Thymus (tissue), 11 donors: ENCODE measurements at regions not wholly inside any gene's neighbourhood (a gene's known extent, or its start where the extent isn't known, plus 50 kb on each side); places are given as distances from the start of the nearest gene placed in this dataset.
"Not testable (repeated sequence)": the region's sequence is repeated elsewhere in the genome, so short reads cannot be mapped to it uniquely, and the experiment has no call there.

Experiments
- DNase-seq, 9 donors: peaks; one replicate each; pipeline ENCODE4 v3.0.0-alpha.2; 2013; ENCODE audit warnings: low spot score in 9 of 9, low read depth in 6 of 9, missing footprints in 1 of 9
- H3K27ac ChIP-seq, 2 donors: one replicate each; pipeline ENCODE4 v1.5.1; 2013; ENCODE audit warnings: control low read depth in 1 of 2, low read depth in 1 of 2, low read length in 1 of 2, mild to moderate bottlenecking in 1 of 2, moderate library complexity in 1 of 2
- H3K27me3 ChIP-seq, 2 donors: one replicate each; pipeline ENCODE4 v1.5.1; 2013; ENCODE audit warnings: low read length in 1 of 2; ENCODE audit not compliant: control insufficient read depth in 2 of 2, insufficient read depth in 1 of 2
- H3K36me3 ChIP-seq, 2 donors: one replicate each; pipeline ENCODE4 v1.5.1; 2013; ENCODE audit warnings: low read length in 1 of 2, mild to moderate bottlenecking in 1 of 2, moderate library complexity in 1 of 2; ENCODE audit not compliant: control insufficient read depth in 2 of 2, insufficient read depth in 2 of 2
- H3K4me1 ChIP-seq, 2 donors: one replicate each; pipeline ENCODE4 v1.5.1; 2013; ENCODE audit warnings: low read length in 2 of 2; ENCODE audit not compliant: control insufficient read depth in 2 of 2, insufficient read depth in 2 of 2
- H3K4me3 ChIP-seq, 2 donors: one replicate each; pipeline ENCODE4 v1.5.1; 2013; ENCODE audit warnings: low read length in 2 of 2, control low read depth in 1 of 2, mild to moderate bottlenecking in 1 of 2
- H3K9me3 ChIP-seq, 2 donors: one replicate each; pipeline ENCODE4 v1.5.1; 2013; ENCODE audit warnings: low read length in 1 of 2, mild to moderate bottlenecking in 1 of 2; ENCODE audit not compliant: control insufficient read depth in 2 of 2, insufficient read depth in 1 of 2
- WGBS: extraction: QIAGEN DNeasy Blood & Tissue Kit; methylation state at CpG from one replicate; pipeline ENCODE4 v1.1.7; 2013; 5-methylcytosine and 5-hydroxymethylcytosine counted together
- donor health status: healthy.

- not testable (repeated sequence) for H3K4me1 ChIP-seq, H3K27me3 ChIP-seq, H3K27ac ChIP-seq, H3K36me3 ChIP-seq, H3K4me3 ChIP-seq, DNase-seq, H3K9me3 ChIP-seq
- 97% methylated on average over 5 of the region's 5 CpGs for WGBS
Measured at GRCh38 chr2:201946746-201947145, 86.9 kb upstream of the FZD7 start.

DNA sequence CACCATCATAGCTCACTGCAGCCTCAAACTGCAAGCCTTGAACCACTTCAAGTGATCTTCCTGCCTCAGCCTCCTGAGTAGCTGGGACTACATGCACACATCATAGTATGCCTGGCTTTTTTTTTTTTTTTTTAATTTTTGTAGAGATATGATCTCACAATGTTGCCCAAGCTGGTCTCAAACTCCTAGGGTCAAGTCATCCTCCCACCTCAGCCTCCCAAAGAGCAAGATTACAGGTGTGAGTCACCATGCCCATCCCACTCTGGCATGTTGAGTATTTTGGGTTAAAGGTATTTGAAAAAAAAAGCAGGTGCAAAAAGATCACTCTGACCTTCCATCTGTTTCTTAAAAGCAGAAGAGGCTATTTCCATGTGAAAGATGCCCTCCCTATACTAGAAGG is 86.4 kb upstream of the FZD7 start:
- no peaks in the 10 kb centered on the region for H3K36me3 ChIP-seq
- H3K27me3 ChIP-seq: no peaks in the 10 kb centered on the region
- H3K27ac ChIP-seq: no peak overlapping the region
- H3K4me1 ChIP-seq: no peaks in the 10 kb centered on the region
- no peak for DNase-seq
- no peak overlapping the region for H3K4me3 ChIP-seq
- H3K9me3 ChIP-seq: no peaks in the 10 kb centered on the region

- no peaks in the 10 kb centered on the region for H3K27me3 ChIP-seq
- H3K4me3 ChIP-seq: no peak overlapping the region
- 93% methylated on average over 22 of the region's 22 CpGs for WGBS
- H3K36me3 ChIP-seq: no peaks in the 10 kb centered on the region
- H3K4me1 ChIP-seq: no peaks in the 10 kb centered on the region
- no peaks in the 10 kb centered on the region for H3K9me3 ChIP-seq
- H3K27ac ChIP-seq: no peak overlapping the region
- DNase-seq: no peak
Measured at GRCh38 chr2:201949181-201949926, 84.3 kb upstream of the FZD7 start.

GRCh38 chr2:201949927-201950246 is 83.8 kb upstream of the FZD7 start:
- 97% methylated on average over 8 of the region's 8 CpGs for whole genome bisulfite sequencing
- no peaks in the 10 kb centered on the region for H3K27me3 ChIP-seq
- H3K4me1 ChIP-seq: no peaks in the 10 kb centered on the region
- no peak overlapping the region for H3K27ac ChIP-seq
- H3K36me3 ChIP-seq: no peaks in the 10 kb centered on the region
- DNase-seq: no peak
- H3K9me3 ChIP-seq: no peaks in the 10 kb centered on the region
- H3K4me3 ChIP-seq: no peak overlapping the region

DNA sequence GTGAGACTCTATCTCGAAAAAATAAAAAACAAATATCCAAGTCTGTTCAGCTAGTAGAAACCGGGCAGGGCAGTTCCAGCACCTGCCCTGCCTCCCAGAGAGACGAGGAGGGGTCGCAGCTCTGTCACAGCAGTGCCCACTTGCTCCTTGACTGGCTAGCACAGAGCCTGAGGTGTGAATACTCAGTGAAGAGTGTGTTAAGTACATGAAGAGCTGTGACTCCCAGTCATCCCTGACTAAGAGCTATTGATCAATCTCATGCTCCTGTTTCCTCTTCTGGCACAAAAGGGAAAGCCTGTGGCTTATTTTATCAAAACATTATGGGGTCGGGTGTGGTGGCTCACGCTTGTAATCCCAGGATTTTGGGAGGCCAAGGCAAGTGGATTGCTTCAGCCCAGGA is 83.0 kb upstream of the FZD7 start:
- Histone ChIP-seq H3K9me3 (no peaks in the 10 kb centered on the region), H3K4me3 (no peak overlapping the region), H3K27ac (no peak overlapping the region), H3K4me1 (no peaks in the 10 kb centered on the region), H3K27me3 (no peaks in the 10 kb centered on the region), H3K36me3 (no peaks in the 10 kb centered on the region)
- no peak for DNase-seq
- 95% methylated on average over 6 of the region's 6 CpGs for WGBS

- whole genome bisulfite sequencing: 90% methylated on average over 5 of the region's 5 CpGs
Measured at GRCh38 chr2:201952187-201952586, 81.5 kb upstream of the FZD7 start.

DNA sequence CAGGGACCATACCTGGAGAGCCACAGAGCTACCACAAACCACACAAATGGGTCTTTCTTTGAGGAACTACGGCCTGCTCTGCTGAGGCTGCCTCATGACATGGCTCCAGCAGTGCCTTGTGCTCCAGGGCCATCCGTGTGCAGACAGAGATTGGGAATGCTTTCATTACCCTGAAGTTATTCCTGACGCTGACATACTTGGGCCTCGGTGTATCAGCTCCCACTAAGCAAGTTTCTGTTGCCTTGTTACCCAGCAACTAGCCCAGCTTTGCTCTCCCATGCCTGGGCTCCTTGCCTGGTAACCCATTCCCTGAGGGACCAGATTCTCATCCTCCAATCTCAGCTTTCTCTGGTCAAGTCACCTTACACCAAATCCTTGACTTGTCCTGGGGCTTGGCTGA is 80.3 kb upstream of the FZD7 start:
- no peak overlapping the region for H3K4me3 ChIP-seq
- peaks cover 0 to 4% of the 10 kb centered on the region in 2 donors for H3K27me3 ChIP-seq
- no peaks in the 10 kb centered on the region for H3K9me3 ChIP-seq
- no peak overlapping the region for H3K27ac ChIP-seq
- no peaks in the 10 kb centered on the region for H3K4me1 ChIP-seq
- DNase-seq: no peak
- no peaks in the 10 kb centered on the region for H3K36me3 ChIP-seq
- 89% methylated on average over 4 of the region's 4 CpGs for WGBS

More at GRCh38 chr2:201952187-201952586, 81.5 kb upstream of the FZD7 start:
- Histone ChIP-seq H3K27me3 (peaks cover 0 to 4% of the 10 kb centered on the region in 2 donors), H3K4me3 (no peak overlapping the region), H3K9me3 (no peaks in the 10 kb centered on the region), H3K36me3 (no peaks in the 10 kb centered on the region), H3K27ac (no peak overlapping the region), H3K4me1 (no peaks in the 10 kb centered on the region)
- no peak for DNase-seq

DNA sequence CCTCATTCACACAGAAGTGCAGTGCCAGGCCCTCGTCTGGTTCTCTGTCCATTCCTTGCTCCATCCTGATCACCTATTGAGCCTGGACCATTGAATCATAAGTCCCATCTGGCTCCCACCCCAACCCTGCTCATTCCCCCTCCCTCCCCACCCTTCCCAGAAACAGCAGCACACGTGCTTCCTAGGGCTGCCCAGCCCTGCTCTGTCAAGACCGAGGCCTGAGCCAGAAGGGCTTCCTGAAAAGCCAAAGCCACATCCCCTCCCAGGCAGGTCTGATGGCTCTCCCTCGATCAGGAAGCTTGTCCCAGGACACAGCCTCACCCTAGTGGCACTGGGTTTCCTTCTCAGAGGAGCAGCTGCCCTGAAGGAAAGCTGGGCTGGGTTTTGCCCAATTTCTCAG is 79.8 kb upstream of the FZD7 start:
- H3K27ac ChIP-seq: no peak overlapping the region
- no peaks in the 10 kb centered on the region for H3K9me3 ChIP-seq
- no peak for DNase-seq
- H3K36me3 ChIP-seq: no peaks in the 10 kb centered on the region
- H3K4me1 ChIP-seq: no peaks in the 10 kb centered on the region
- 30% methylated on average over 4 of the region's 4 CpGs for WGBS
- H3K4me3 ChIP-seq: no peak overlapping the region
- H3K27me3 ChIP-seq: peaks cover 0 to 4% of the 10 kb centered on the region in 2 donors

GRCh38 chr2:201955231-201955630 is 78.4 kb upstream of the FZD7 start:
- H3K27ac ChIP-seq: no peak overlapping the region
- WGBS: 94% methylated on average over 5 of the region's 5 CpGs
- H3K36me3 ChIP-seq: no peaks in the 10 kb centered on the region
- no peak for DNase-seq
- no peaks in the 10 kb centered on the region for H3K9me3 ChIP-seq
- peaks cover 0 to 4% of the 10 kb centered on the region in 2 donors for H3K27me3 ChIP-seq
- H3K4me3 ChIP-seq: no peak overlapping the region
- H3K4me1 ChIP-seq: no peaks in the 10 kb centered on the region
